Sigmoid colon (tissue), 6 donors: ENCODE measurements at regions not wholly inside any gene's neighbourhood (a gene's known extent, or its start where the extent isn't known, plus 50 kb on each side); places are given as distances from the start of the nearest gene placed in this dataset.
"Not testable (repeated sequence)": the region's sequence is repeated elsewhere in the genome, so short reads cannot be mapped to it uniquely, and the experiment has no call there.

Experiments
- DNase-seq: peaks from one replicate; pipeline ENCODE4 v3.0.0-alpha.2; 2019
- H3K27ac ChIP-seq, 4 donors: fragments of 200-600 bp; sonication (generic); one replicate each; pipeline ENCODE4 v1.5.1; 2016 to 2019; ENCODE audit warnings: mild to moderate bottlenecking in 1 of 4
- H3K27me3 ChIP-seq, 3 donors: fragments of 200-600 bp; sonication (generic); one replicate each; pipeline ENCODE4 v1.5.1; 2019; ENCODE audit warnings: mild to moderate bottlenecking in 1 of 3
- H3K36me3 ChIP-seq, 4 donors: fragments of 200-600 bp; sonication (generic); one replicate each; pipeline ENCODE4 v1.5.1; 2016 to 2019
- H3K4me1 ChIP-seq, 4 donors: fragments of 200-600 bp; sonication (generic); one replicate each; pipeline ENCODE4 v1.5.1; 2017 to 2019
- H3K4me3 ChIP-seq, 4 donors: fragments of 200-600 bp; sonication (generic); one replicate each; pipeline ENCODE4 v1.5.1; 2017 to 2019; ENCODE audit warnings: mild to moderate bottlenecking in 2 of 4, moderate library complexity in 1 of 4
- H3K9me3 ChIP-seq, 4 donors: fragments of 200-600 bp in 3 of 4; sonication (generic) in 3 of 4; one replicate each; pipeline versions ENCODE4 v1.5.1 to v1.6.1; 2013 to 2019
- CTCF ChIP-seq, 4 experiments: fragments of 450-650 bp in 3 of 4; fragments of 200-600 bp in 1 of 4; IDR thresholded peaks; one replicate each; pipeline ENCODE4 v1.5.1; 2016 to 2019; ENCODE audit warnings: antibody characterized with exemption in 4 of 4, mild to moderate bottlenecking in 3 of 4, moderate library complexity in 2 of 4
- EP300 ChIP-seq, 4 donors: sonication (generic); formaldehyde crosslinking; IDR thresholded peaks; one replicate each; pipeline ENCODE4 v1.6.1; 2017; ENCODE audit warnings: antibody characterized with exemption in 4 of 4
- POLR2A ChIP-seq, 2 donors: fragments of 450-650 bp; IDR thresholded peaks; one replicate each; pipeline ENCODE4 v1.6.1; 2016; ENCODE audit warnings: antibody characterized with exemption in 2 of 2, mild to moderate bottlenecking in 2 of 2, moderate library complexity in 2 of 2
- POLR2AphosphoS5 ChIP-seq, 4 donors: sonication (generic); formaldehyde crosslinking; IDR thresholded peaks; one replicate each; pipeline ENCODE4 v1.6.1; 2017; ENCODE audit warnings: antibody characterized with exemption in 4 of 4
- WGBS, 2 donors: extraction: QIAGEN DNeasy Blood & Tissue Kit; methylation state at CpG; one replicate each; pipeline ENCODE4 v1.1.7; 2013; 5-methylcytosine and 5-hydroxymethylcytosine counted together
- intact Hi-C: fragments of 100-400 bp; cut with DNase I; formaldehyde crosslinking; loops from one replicate; pipeline ENCODE4 v1.15.1; 2023
- donor health status: healthy with polysubstance abuse.
- donor health status: healthy.

GRCh38 chr7:39758234-39758970 lies 135.0 kb downstream of the RALA start:
- Histone ChIP-seq H3K27me3 (no peaks in the 10 kb centered on the region), H3K27ac (no peak overlapping the region), H3K36me3 (no peaks in the 10 kb centered on the region), H3K4me3 (no peak overlapping the region), H3K9me3 (no peaks in the 10 kb centered on the region), H3K4me1 (peaks cover 0 to 18% (median 13%) of the 10 kb centered on the region in 4 donors)
- DNase-seq: no peak
- intact Hi-C loops: no loop called here
- 90 to 95% methylated on average over 10 of the region's 10 CpGs for WGBS, 2 donors
- TF ChIP-seq CTCF (IDR thresholded peaks at IDR 0.05): no peak
- no peak for TF ChIP-seq EP300 (IDR thresholded peaks at IDR 0.05)
- TF ChIP-seq POLR2A (IDR thresholded peaks at IDR 0.05): no peak
- TF ChIP-seq POLR2AphosphoS5 (IDR thresholded peaks at IDR 0.05): no peak

- H3K27ac ChIP-seq: no peak overlapping the region
- 78 to 80% methylated on average over 6 of the region's 6 CpGs for WGBS, 2 donors
- no peak overlapping the region for H3K4me3 ChIP-seq
- H3K36me3 ChIP-seq: no peaks in the 10 kb centered on the region
- no peaks in the 10 kb centered on the region for H3K9me3 ChIP-seq
- DNase-seq: no peak
- peaks cover 0 to 14% (median 11%) of the 10 kb centered on the region in 4 donors for H3K4me1 ChIP-seq
- intact Hi-C loops: no loop called here
- TF ChIP-seq POLR2AphosphoS5 (IDR thresholded peaks at IDR 0.05) (no peak), POLR2A (IDR thresholded peaks at IDR 0.05) (no peak), EP300 (IDR thresholded peaks at IDR 0.05) (no peak), CTCF (IDR thresholded peaks at IDR 0.05) (no peak)
- H3K27me3 ChIP-seq: no peaks in the 10 kb centered on the region
Measured at GRCh38 chr7:39761449-39761848, 138.1 kb downstream of the RALA start.

GRCh38 chr7:39762466-39762865 lies 139.1 kb downstream of the RALA start:
- 76 to 81% methylated on average over 5 of the region's 5 CpGs for WGBS, 2 donors
- H3K9me3 ChIP-seq, H3K36me3 ChIP-seq, H3K4me3 ChIP-seq, DNase-seq, H3K27ac ChIP-seq, intact Hi-C loops, H3K27me3 ChIP-seq: not testable (repeated sequence)
- peaks cover 0 to 11% (median 8%) of the 10 kb centered on the region in 4 donors for H3K4me1 ChIP-seq

- intact Hi-C loops, H3K4me3 ChIP-seq, DNase-seq, H3K27me3 ChIP-seq, H3K27ac ChIP-seq, H3K9me3 ChIP-seq, H3K36me3 ChIP-seq, H3K4me1 ChIP-seq: not testable (repeated sequence)
- WGBS, 2 donors: 66 to 74% methylated on average over 5 of the region's 5 CpGs
Measured at GRCh38 chr7:39762881-39763280, 139.5 kb downstream of the RALA start.

GRCh38 chr7:39765833-39766232 lies 142.5 kb downstream of the RALA start:
- intact Hi-C loops, H3K27ac ChIP-seq, H3K4me3 ChIP-seq, DNase-seq, H3K4me1 ChIP-seq, H3K9me3 ChIP-seq, H3K27me3 ChIP-seq: not testable (repeated sequence)
- WGBS, 2 donors: 96 to 97% methylated on average over 4 of the region's 4 CpGs
- H3K36me3 ChIP-seq: peaks cover 0 to 11% (median 2%) of the 10 kb centered on the region in 4 donors

- H3K4me3 ChIP-seq, H3K4me1 ChIP-seq, DNase-seq, H3K27me3 ChIP-seq, intact Hi-C loops, H3K27ac ChIP-seq, H3K9me3 ChIP-seq: not testable (repeated sequence)
- WGBS, 2 donors: 91 to 94% methylated on average over 4 of the region's 4 CpGs
- H3K36me3 ChIP-seq: peaks cover 0 to 17% (median 2%) of the 10 kb centered on the region in 4 donors
Measured at GRCh38 chr7:39768439-39768838, 145.1 kb downstream of the RALA start.

- H3K4me1 ChIP-seq, H3K27me3 ChIP-seq, DNase-seq, H3K27ac ChIP-seq, H3K4me3 ChIP-seq, H3K9me3 ChIP-seq, H3K36me3 ChIP-seq, intact Hi-C loops: not testable (repeated sequence)
- 93 to 94% methylated on average over 9 of the region's 9 CpGs for WGBS, 2 donors
Measured at GRCh38 chr7:39774341-39774851, 151.0 kb downstream of the RALA start.

GRCh38 chr7:39781557-39781956 lies 158.2 kb downstream of the RALA start:
- peaks cover 0 to 15% (median 0%) of the 10 kb centered on the region in 4 donors for H3K36me3 ChIP-seq
- DNase-seq: not testable (repeated sequence)

GRCh38 chr7:39786440-39786839 lies 163.1 kb downstream of the RALA start:
- DNase-seq, H3K4me1 ChIP-seq, H3K27ac ChIP-seq, H3K9me3 ChIP-seq, intact Hi-C loops, H3K27me3 ChIP-seq, H3K4me3 ChIP-seq: not testable (repeated sequence)
- peaks cover 0 to 10% (median 0%) of the 10 kb centered on the region in 4 donors for H3K36me3 ChIP-seq
- WGBS, 2 donors: 86 to 87% methylated on average over 3 of the region's 3 CpGs

More at GRCh38 chr7:39781557-39781956, 158.2 kb downstream of the RALA start:
- H3K27ac ChIP-seq, intact Hi-C loops, H3K4me1 ChIP-seq, H3K9me3 ChIP-seq, H3K4me3 ChIP-seq, H3K27me3 ChIP-seq: not testable (repeated sequence)
- WGBS, 2 donors: 97 to 99% methylated on average over 4 of the region's 4 CpGs

- 87 to 92% methylated on average over 4 of the region's 4 CpGs for WGBS, 2 donors
- intact Hi-C loops, H3K4me3 ChIP-seq, H3K9me3 ChIP-seq, H3K27ac ChIP-seq, H3K4me1 ChIP-seq, H3K27me3 ChIP-seq, DNase-seq: not testable (repeated sequence)
- H3K36me3 ChIP-seq: peaks cover 0 to 17% (median 0%) of the 10 kb centered on the region in 4 donors
Measured at GRCh38 chr7:39791035-39791434, 159.0 kb upstream of the CDK13 start.
